ENCODE measurements at regions not wholly inside any gene's neighbourhood (a gene's known extent, or its start where the extent isn't known, plus 50 kb on each side); places are given as distances from the start of the nearest gene placed in this dataset.
"Not testable (repeated sequence)": the region's sequence is repeated elsewhere in the genome, so short reads cannot be mapped to it uniquely, and the experiment has no call there.

DNA sequence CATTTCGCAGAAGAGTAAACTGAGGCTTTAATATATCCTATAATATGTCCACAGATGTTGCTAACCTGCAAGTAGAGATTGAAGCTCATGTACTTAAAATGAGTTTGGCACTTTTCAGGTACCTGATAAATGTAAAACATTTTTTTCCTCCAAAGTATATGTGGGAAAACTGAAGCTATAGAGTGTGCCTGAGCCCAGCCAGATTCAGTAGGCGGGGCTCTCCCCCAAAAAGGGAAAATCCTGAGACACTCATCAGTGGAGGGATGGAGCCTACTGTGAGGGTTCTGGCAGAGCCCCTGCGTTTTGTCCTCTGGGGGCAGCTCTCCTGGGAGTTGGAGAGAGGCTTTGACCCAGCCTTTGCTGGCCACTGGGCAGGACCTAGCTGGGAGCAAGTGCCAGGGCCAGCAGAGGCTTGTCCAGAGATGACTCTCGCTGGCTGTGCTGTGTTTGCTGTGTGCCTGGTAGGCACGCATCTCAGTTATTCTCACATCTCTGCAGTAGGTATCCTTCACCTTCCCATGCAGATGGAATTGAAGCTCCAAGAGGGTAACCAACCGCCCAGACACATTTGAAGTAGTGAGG, 81.1 kb upstream of the SPRY4 start:
- no peak for DNase-seq (ENCODE audit: low read depth)

DNA sequence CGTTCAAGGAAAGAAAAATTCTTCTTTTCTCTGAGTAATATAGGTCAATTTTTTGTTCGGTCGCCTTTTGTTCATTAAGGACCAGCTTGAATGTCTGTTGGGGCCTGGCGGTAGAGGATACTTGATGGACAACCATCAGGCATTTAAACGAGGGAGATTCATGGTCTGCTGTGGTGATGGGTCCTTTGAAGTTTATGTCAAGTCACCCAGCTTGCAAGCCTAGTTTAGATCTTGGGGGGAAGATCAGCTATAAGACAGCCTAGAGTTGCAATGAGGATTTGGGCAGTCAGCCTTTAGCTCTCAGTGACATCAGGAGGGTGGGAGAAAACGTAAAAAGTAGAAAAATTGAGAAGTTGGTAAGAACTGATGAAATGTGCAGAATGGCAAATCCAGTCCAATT, 80.2 kb upstream of the SPRY4 start:
- DNase-seq (ENCODE audit: low read depth), result no peak

DNA sequence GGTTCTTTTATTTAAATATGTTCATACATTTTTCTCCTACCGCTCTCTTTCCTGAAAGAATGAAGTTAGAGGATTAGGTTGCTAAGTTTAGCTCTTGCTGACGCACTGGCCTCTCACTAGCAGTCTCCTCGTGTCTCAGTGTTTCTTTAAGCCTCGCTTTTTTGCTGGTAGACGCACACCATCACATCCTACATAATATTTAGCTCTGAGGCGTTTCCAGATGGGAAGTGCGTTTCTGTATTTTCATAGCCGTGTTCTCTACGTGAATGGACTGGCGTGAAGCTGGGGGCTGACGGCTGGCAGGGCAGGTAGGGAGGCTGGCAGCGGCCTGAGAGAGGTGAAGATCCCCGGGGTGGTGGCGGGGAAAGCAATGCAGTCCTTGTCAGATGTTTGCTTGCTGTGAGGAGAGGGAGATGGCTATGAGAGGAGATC, 79.2 kb upstream of the SPRY4 start:
- no peak for DNase-seq (ENCODE audit: low read depth)

DNA sequence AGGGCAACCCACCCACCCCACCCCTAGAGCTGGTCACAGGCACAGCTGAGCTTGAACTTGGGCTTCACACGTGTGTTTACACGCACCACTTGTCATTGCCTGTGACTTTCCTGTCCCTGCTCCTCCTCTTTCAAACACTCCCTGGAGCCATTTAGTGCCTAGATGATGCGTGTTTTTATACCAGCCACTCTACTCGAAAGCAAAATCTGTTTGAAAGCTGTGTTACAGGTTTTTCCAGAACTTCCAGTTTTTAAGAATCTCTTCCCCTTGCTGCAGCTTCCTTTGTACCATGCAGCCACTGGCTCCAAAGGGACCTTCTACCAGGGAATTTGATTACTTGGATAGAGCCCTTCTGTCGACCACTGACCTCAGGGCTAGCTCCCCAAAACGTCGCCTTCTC, 78.8 kb upstream of the SPRY4 start:
- DNase-seq (ENCODE audit: low read depth), result no peak

DNA sequence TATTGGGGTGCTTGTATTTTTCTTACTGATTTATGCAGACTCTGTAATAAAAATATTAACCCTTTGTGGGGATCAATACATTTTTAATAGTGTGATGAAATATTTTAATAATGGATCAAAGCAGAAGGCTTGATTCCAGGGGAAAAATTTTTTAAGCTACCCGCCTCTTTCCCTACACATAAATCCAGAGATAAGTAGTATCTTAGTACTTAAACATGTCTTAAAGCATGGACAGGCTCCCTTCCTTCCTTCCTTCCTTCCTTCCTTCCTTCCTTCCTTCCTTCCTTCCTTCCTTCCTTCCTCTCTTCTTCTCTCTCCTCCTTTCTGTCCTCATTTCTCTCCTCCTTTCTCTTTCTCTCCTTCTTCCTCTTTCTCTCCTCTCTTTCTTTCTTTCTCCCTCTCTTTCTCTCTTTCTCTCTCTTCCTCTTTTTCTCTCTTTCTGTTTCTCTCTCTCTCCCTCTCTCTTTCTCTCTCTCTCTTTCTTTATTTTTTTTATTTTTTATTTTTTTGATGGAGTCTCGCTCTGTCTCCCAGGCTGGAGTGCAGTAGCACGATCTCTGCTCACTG, 78.0 kb upstream of the SPRY4 start:
- DNase-seq (ENCODE audit: low read depth), result no peak

DNA sequence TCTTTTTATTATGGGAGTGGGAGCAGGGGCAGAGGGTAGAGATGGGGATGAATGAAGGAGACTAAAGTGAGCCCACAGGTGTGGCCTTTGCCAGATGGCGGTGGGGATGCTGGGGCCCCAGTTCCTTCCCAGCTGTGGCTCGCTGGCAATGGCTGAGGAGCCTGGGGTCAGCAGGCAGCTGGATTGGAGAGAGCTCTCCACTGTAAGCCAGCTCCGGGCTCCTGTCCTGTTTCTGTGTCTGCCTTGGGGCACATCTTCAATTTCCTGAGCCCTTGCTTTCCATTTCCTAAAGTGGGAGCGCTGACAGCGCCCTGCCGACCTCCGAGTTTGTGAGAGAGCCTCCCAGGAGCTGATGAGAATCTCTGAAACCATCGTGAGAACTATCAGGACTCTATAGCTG, 75.6 kb upstream of the SPRY4 start:
- DNase-seq (ENCODE audit: low read depth), result no peak

DNA sequence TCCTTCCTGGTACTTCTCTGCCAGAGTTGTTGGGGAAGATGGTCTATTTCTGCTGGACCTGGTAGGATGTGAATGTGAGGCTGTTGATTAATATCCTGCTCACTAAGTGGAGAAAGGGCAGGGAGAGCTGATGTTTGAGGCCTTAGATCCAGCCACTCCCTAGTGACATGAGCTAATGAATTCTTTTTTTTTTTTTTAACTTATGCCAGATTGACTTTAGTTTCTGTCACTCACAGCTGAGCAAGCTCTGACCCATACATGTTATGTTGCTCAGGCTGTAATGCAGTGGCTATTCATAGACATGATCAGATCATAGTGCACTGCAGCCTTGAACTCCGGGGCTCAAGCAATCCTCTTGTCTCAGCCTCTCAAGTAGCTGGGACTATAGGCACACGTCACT, 75.1 kb upstream of the SPRY4 start:
- DNase-seq (ENCODE audit: low read depth), result no peak

DNA sequence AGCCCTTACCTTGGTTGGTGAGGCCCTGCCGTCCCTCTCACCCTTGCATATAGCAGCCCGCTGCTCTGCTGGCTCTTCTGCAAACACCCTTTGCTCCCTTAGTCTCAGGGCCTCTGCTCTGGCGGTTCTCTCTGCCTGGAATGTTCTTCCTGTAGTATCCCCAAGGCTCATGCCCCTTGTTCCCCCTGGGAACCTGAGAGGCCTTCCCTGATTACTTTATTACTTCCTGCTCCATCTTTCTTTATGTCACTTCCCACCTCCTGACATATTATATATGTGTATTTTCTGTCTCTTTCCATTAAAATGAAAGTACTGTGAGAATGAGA, 73.9 kb upstream of the SPRY4 start:
- DNase-seq (ENCODE audit: low read depth), result no peak

DNA sequence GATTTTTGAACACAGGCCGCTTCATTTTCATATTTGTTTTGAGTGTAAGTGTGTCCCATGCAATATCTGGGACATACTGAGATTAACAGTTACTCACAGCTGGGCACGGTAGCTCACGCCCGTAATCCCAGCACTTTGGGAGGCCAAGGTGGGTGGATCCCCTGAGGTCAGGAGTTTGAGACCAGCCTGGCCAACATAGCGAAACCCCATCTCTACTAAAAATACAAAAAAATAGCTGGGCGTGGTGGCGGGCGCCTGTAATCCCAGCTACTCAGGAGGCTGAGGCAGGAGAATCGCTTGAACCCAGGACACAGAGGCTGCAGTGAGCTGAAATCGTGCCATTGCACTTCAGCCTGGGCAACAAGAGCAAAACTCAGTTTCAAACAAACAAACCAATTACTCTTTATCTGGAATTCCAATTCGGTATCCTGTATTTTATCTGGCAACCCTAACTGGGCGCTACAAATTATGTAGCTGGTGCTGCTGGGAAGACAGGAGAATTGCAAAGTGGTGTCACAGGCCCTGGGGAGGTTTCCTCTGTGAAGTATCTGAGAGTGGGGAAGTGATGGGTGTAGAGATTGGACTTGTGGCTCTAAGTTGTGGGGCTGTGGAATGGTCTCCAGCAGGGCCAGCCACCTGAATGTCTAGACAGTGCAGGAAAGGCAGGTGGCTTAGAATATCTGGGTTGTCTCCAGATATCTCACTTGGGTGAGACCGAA, 73.3 kb upstream of the SPRY4 start:
- DNase-seq (ENCODE audit: low read depth), result not testable (repeated sequence)

DNA sequence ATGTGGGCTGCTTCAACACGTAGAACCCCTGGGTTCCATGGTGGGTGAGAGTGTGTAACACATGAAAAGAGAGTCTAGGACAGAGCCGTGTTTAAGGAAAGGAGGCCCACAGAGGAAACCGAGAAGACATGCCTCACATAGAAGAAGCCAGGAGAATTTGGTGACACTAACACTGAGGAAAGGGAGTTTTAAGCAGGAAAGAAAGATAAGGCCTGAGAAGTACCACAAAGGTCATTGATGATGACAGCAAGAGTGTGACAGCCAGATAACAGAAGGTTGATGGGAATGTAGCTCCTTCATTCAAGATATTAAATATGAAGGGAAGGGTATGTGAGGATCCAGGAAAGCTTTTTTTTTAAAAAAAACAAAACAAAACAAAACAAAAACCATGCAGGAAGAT, 72.4 kb upstream of the SPRY4 start:
- DNase-seq (ENCODE audit: low read depth), result no peak

DNA sequence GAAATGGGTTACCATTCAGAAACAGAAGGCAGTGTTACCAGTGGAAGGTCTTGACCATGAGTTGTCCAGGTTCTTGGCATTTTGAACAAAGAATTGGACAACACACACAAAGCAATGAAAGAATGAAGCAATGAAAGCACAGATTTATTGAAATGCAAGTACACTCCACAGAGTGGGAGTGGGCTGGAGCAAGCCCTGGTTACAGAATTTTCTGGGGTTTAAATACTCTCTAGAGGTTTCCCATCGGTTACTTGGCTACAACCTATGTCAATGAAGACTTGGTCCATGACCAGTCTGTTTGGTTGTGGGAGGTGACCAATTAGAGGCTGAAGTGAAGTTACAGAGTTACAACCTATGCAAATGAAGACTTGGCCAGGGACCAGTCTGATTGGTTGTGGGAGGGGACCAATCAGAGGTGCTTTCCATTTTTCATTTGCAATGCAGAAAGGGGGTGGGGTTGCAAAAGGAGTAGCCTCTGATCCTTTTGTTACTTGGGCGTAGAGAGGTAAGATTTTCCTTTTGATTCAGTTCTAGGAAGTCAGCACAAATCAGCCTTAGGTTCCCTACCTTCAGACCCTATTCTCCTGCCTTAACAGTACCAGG, 71.7 kb upstream of the SPRY4 start:
- DNase-seq (ENCODE audit: low read depth), result no peak

DNA sequence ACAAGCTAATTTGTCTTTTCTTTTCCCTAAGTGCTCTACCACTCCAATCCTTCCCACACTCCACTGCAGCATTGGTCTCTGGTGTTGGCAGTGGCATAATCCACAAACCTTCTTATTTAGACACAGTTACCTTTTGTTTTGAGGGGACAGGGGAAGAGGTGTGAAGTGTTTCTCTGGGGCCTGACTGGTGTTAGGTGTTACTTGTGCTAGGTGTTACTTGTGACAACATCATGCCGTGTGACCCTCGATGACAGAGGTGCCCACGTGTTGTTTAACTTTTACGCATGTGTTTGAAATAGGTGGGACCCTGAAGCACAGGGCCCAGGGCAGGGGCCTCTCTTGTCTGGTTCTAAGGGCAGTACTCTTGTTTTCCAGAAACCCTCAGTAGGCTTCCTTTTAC, 70.5 kb upstream of the SPRY4 start:
- DNase-seq (ENCODE audit: low read depth), result no peak

DNA sequence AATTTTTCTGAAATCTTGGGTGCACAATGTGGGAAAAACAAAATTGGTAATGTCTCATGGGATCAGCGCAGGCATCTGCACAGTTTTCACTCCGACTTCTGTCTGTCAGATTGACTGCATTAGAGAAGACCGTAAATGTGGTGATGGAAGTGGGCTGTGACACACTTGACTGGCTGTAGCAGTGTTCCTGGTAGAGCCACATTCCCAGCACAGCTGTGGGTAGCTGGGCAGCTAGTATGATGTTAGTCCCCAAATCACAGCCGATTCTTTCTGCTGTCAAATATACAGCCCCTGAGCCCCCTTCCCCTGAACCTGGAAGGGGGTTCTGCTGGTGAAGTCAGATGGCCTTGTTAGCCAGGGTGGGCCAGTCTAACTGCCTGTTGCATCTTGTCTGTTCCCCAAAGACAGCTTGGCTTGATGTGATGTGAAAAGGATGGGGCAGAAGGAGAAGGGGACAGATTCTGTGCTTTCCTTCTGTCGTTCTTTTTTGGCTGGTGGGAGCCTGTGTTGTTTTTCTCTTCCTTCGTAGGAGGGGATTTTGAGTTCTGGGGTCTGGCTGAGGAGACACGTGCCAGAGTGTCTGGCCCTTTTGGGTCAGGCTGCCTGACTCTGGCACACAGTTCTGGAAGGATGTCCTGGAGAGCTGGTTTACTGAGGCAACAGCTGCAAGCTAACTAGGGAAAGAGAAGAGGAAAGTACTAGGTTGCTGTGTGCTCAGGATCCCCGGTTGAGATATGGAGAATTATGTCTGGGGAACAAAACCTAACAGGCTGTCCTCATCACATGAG, 66.4 kb upstream of the SPRY4 start:
- DNase-seq (ENCODE audit: low read depth), result no peak

DNA sequence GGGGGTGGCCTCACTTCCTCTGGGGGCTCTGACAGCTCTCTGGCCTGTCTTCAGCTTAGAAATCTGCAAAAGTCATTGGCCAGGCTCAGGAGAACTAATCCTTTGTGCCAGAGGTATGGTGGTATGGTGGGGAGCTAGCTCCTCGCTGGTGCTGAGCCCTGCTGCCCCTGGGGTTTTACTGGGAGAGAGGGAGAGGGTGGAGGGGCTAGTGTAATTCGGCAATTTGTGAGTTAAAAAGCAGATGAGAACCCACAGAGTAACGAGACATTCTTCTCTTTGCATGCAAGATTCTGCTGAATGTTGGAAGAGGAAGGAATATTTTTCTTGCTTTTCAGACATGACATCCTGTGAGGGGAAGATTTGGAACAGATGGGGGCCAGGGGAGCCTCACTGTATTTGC, 65.5 kb upstream of the SPRY4 start:
- no peak for DNase-seq (ENCODE audit: low read depth)

DNA sequence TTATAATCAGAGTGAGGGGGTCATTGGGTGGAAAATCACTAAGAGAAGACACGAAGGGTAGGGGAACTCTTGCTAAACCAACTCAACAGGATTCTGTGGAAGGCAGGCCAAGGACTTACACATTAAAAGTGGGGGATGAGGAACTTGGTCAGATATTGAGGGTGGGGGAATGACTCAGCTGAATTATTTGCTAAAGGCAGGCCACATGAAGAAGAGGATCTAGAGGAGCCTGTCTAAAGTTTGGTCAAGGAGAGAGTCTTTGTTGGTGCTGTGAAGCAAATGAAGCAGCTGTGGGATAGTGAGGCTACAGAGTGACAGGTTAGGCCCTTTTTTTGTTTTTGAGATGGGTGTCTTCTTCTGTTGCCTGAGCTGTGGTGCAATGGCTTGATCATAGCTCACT, 63.9 kb upstream of the SPRY4 start:
- DNase-seq (ENCODE audit: low read depth), result no peak

DNA sequence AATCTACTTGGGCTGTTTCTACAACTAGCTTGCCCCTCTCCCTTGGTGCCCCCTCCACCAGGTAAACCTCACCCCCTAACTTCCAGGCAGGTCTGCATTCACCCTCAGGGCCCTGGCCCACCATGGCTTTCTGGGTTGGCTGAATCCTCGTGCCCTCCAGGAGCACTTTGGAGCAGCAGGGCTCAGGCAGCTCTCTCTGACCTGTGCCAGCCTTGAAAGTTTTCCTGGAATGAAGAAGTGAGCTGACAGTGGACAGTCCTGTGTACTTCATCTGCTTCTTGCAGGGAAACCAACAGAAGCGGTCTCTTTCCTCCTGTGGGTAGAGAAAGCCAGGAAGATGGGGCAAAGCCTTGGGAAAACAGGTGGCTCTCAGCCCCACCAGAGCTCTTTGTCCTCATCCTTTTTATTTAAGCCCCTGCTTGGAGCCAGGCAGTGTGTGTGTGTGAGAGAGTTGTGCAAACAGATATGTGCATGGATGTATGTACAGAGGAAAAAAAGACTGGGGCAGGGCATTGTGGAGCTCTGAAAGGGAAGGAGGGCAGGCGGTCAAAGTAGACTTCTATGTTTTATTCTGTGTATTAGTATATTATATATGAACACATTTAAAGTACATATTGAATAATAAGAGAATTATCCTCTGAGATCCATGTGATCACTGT, 62.3 kb upstream of the SPRY4 start:
- DNase-seq (ENCODE audit: low read depth), result no peak

DNA sequence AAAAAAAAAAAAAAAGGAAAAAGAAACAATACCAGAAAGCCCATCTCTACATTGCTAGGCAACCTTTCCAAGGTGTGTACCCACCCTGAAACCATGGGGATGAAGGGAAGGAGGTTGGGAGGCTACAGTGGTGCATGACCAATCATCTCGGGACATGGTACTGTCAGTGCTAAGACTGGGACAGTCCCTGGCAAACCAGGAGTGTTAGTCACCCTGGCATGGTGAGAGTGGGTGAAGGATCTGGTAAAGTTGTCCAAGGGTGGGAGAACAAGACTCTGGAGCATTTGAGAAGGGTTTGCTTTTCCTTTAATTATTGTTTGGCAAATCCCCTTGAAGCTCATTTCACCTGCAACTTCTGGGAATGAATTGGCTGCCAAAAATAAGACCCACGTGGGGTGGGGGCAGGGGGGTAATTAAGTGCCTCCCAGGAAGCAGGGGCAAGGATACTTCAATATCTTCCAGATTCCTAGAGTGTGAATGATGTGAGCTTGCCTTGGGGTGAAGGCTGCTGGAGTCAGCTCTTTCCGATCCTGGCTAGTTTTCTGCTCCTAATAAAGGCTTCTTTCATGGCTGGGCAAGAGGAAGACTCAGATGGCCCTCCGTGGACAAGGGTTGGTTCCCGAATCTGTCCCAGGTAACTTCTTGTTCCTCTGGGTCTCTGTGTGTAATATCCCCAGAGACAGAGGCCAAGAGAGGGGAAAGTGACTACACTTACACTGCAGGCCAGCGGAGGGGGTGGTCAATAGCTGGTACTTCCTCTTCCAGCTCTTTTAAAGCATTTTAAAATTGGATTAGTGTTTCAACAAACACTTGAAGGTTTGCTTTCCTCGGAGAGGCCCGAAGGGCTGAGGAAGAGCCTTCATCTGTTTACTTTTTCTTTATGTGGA, 61.6 kb upstream of the SPRY4 start:
- DNase-seq (ENCODE audit: low read depth), result no peak

DNA sequence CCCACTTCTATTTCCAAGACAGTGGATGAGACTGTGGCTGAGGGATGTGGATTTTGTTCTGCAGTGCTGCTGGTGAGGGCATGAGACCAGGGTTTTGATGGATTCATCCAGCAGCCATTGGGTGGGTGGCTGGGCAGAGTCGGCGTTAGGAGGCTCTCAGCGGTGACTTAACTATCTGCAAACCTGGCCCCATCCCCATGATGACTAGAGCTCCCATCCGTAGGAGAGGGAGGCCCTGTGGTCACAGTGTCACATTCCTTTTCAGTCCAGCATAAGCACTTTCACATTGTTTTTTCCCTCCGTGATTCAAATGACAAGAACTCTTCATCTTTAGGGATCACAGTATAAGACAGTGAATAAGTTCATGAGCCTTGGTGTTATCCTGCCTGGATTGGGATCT, 60.4 kb upstream of the SPRY4 start:
- DNase-seq (ENCODE audit: low read depth), result peak; percentile 17

DNA sequence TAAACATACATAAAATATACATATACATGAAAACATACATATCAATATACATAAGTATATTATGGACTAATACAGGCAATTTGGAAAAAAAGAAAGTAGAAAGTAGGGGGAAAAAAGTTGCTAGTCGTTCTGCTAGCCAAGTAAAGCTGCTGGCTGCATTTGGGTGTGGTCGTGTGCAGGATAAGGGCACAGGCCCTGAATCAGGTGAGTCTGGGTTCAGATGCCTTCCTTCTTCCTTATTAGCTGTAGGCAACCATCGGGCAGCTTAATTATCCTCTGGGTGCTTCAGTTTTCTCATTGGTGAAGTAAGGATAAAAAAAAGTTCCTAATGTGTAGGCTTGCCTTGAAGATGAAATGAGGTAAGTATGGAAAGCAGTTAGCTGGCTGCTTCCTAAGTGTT, 59.2 kb upstream of the SPRY4 start:
- DNase-seq (ENCODE audit: low read depth), result no peak

DNA sequence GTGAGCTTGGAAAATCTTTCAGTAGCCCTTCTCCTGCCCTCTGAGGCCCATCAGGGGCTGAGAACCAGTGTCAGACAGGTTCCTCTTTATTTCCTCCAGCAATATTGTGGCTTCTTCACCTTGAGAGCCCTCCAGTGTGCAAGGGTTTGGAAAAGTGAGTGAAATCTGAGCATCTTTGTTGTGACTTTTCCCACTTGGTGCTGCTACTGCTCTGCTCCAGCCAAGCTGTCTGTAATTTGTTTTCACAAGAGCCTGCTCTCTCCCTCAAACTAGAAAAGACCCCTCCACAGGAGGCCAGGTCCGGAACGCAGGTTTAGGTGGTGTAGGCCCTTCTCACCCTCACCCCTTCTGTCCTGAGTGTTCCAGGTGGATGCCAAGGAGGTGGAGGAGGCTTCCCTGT, 57.4 kb upstream of the SPRY4 start:
- DNase-seq (ENCODE audit: low read depth), result no peak

Measured in fibroblast of gingiva (primary cell).